ENCODE measurements at regions not wholly inside any gene's neighbourhood (a gene's known extent, or its start where the extent isn't known, plus 50 kb on each side); places are given as distances from the start of the nearest gene placed in this dataset.
A peak's percentile ranks its signal among the peaks of the same experiment; 100 is the strongest.

DNA sequence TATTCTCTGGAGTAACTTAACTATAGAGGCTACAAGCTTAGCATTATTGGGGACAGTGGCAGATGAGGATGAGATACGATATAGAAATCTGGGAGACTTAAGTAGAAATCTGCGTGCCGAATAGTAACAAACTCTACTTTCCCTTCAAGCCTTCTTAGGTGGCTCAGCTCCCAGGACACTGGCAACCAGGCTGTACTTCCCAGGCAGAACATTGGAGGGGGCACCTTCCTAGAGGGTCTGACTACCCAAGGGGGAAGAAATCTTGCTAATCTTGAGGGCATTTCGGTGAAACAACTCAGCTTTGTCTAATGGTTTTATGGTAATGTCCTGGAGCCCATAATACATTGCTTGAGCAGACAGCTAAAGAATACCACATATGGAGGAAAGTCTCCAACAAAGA is 126.2 kb upstream of the DTNA start:
- no peak overlapping the region for H3K9ac ChIP-seq (replicated peaks in 1 of 4; ENCODE audit: extremely low read depth in 1 of 4, low read depth in 3 of 4, low read length in 3 of 4)
- FAIRE-seq: peak; percentile 52
- ChIA-PET POLR2A (ENCODE audit: partially characterized antibody) (interaction anchor here (1.1 to 1.4 kb wide), 2 partner anchors 9 to 12 kb away, joined by 3 to 4 read pairs; no protein-coding TSS in a partner anchor), CTCF (ENCODE audit: partially characterized antibody) (interaction anchor here (0.8 to 4.2 kb wide), 9 partner anchors 9 to 204 kb away, joined by 3 to 16 read pairs (median 4); no protein-coding TSS in a partner anchor)
- no peak overlapping the region for H2BK120ac ChIP-seq (replicated peaks; ENCODE audit: low read depth, low read length)
- no peaks in the 10 kb centered on the region for H4K20me1 ChIP-seq (replicated peaks in 1 of 2; ENCODE audit: control insufficient read depth in 1 of 2, insufficient read depth in 2 of 2, low read length in 2 of 2)
- no peak overlapping the region for H3K18ac ChIP-seq (ENCODE audit: extremely low read depth, low read length)
- 93% methylated on average over 4 of the region's 4 CpGs; no CpG with 5 or more reads in 1 of the 2 experiments for WGBS, 2 experiments (ENCODE audit: extremely low coverage in 1 of 2, insufficient coverage in 1 of 2, insufficient read length in 1 of 2, insufficient replicate concordance in 2 of 2, low coverage in 1 of 2, low lambda C conversion rate in 2 of 2, missing lambda C conversion rate in 1 of 2)
- H3K79me1 ChIP-seq (ENCODE audit: low read depth, low read length): no peaks in the 10 kb centered on the region
- H3K4ac ChIP-seq (replicated peaks; ENCODE audit: insufficient read length, low read depth, low read length): no peak overlapping the region
- no peak overlapping the region for H2BK15ac ChIP-seq (ENCODE audit: low read length)
- no peak overlapping the region for H3K27ac ChIP-seq (ENCODE audit: low read depth, low read length)
- H3K4me2 ChIP-seq (ENCODE audit: insufficient read depth in 1 of 2, low read depth in 2 of 2, low read length in 2 of 2): no peak overlapping the region
- no peaks in the 10 kb centered on the region; the same call in 1 of the 2 replicates for H3K23me2 ChIP-seq (ENCODE audit: low read depth, low read length)
- H3K4me1 ChIP-seq (replicated peaks in 1 of 4; ENCODE audit: control insufficient read depth in 3 of 4, insufficient read depth in 4 of 4, low read length in 3 of 4): peaks cover 0 to 2% (median 0%) of the 10 kb centered on the region in 4 experiments; a peak in 3 of 7 replicates
- DNase-seq (ENCODE audit: low read depth in 1 of 2, low spot score in 2 of 2): no peak
- H4K91ac ChIP-seq (replicated peaks; ENCODE audit: insufficient read length, low read length): no peak overlapping the region
- peaks cover 0 to 3% of the 10 kb centered on the region in 2 experiments; a peak in 3 of 4 replicates for H3K9me3 ChIP-seq (ENCODE audit: insufficient read depth in 2 of 2, low read depth in 1 of 2, low read length in 1 of 2)
- no peak overlapping the region for H2BK20ac ChIP-seq (ENCODE audit: low read length)
- H3K79me2 ChIP-seq (ENCODE audit: control insufficient read depth in 1 of 2, insufficient read depth in 2 of 2, low read length in 2 of 2): no peaks in the 10 kb centered on the region
- no peak overlapping the region for H2AK5ac ChIP-seq (ENCODE audit: low read depth, low read length)
- H3K36me3 ChIP-seq (ENCODE audit: control insufficient read depth in 2 of 4, insufficient read depth in 4 of 4, low read length in 3 of 4): peaks cover 0 to 3% (median 0%) of the 10 kb centered on the region in 4 experiments; a peak in 1 of 8 replicates
- no peak for TF ChIP-seq ZNF274 (IDR thresholded peaks at IDR 0.05; ENCODE audit: borderline replicate concordance, extremely low read depth, low read length)
- peak; percentile 39 to 54 for TF ChIP-seq RAD21 (IDR thresholded peaks at IDR 0.05 in 1 of 2, conservative IDR thresholded peaks at IDR 0.05 in 1 of 2; ENCODE audit: low read depth in 2 of 2, low read length in 2 of 2)
- TF ChIP-seq CTCF (IDR thresholded peaks at IDR 0.05; ENCODE audit: control extremely low read depth in 1 of 3, insufficient read depth in 1 of 3, low read depth in 1 of 3, low read length in 3 of 3): peak; percentile 28 to 59 (median 40)
- no peak overlapping the region for H2AFZ ChIP-seq (ENCODE audit: low read length)
- no peak overlapping the region for H3K56ac ChIP-seq (replicated peaks; ENCODE audit: insufficient read length, low read depth, low read length)
- no peak overlapping the region for H2BK5ac ChIP-seq (ENCODE audit: low read depth, low read length)
- no peak overlapping the region for H3K4me3 ChIP-seq (ENCODE audit: extremely low read depth in 1 of 4, insufficient read depth in 2 of 4, low read depth in 3 of 4, low read length in 4 of 4)
- no peak overlapping the region for H3K14ac ChIP-seq (ENCODE audit: insufficient read length)
- H3K27me3 ChIP-seq (replicated peaks in 1 of 4; ENCODE audit: control insufficient read depth in 3 of 4, extremely low read depth in 1 of 4, insufficient read depth in 3 of 4, low read length in 3 of 4): no peaks in the 10 kb centered on the region
- no peak overlapping the region for H4K5ac ChIP-seq (ENCODE audit: insufficient read length, low read depth, low read length)
- no peak overlapping the region for H4K8ac ChIP-seq (ENCODE audit: extremely low read depth, insufficient read depth, low read length)
- H3K23ac ChIP-seq (ENCODE audit: insufficient read length): no peak overlapping the region
- H2BK12ac ChIP-seq (ENCODE audit: low read depth, low read length): no peak overlapping the region
